ENCODE measurements at regions not wholly inside any gene's neighbourhood (a gene's known extent, or its start where the extent isn't known, plus 50 kb on each side); places are given as distances from the start of the nearest gene placed in this dataset.

GRCh38 chr11:104668797-104669463 is 229.3 kb downstream of the CASP12 start:
- Histone ChIP-seq H3K36me3 (ENCODE audit: insufficient read depth, insufficient read length, low read length) (no peaks in the 10 kb centered on the region), H3K4me1 (ENCODE audit: insufficient read depth, insufficient read length) (no peaks in the 10 kb centered on the region), H3K27me3 (ENCODE audit: insufficient read depth, insufficient read length) (no peaks in the 10 kb centered on the region), H3K9me3 (ENCODE audit: insufficient read depth, low read length) (no peaks in the 10 kb centered on the region), H3K4me3 (ENCODE audit: insufficient read length, low read depth) (no peak overlapping the region), H3K9ac (ENCODE audit: insufficient read length, low read depth) (no peak overlapping the region)
- TF ChIP-seq YY1 (IDR thresholded peaks at IDR 0.05; ENCODE audit: insufficient read depth, insufficient read length) (no peak), SUZ12 (IDR thresholded peaks at IDR 0.05; ENCODE audit: extremely low read depth, insufficient read depth, insufficient read length) (no peak), ZNF274 (IDR thresholded peaks at IDR 0.05; ENCODE audit: low read depth, low read length) (no peak)
- no peak for DNase-seq (ENCODE audit: low read depth, low spot score)

- TF ChIP-seq YY1 (IDR thresholded peaks at IDR 0.05; ENCODE audit: insufficient read depth, insufficient read length) = no peak
- no peak for TF ChIP-seq SUZ12 (IDR thresholded peaks at IDR 0.05; ENCODE audit: extremely low read depth, insufficient read depth, insufficient read length)
- no peak for TF ChIP-seq ZNF274 (IDR thresholded peaks at IDR 0.05; ENCODE audit: low read depth, low read length)
- Histone ChIP-seq H3K27me3 (ENCODE audit: insufficient read depth, insufficient read length) (no peaks in the 10 kb centered on the region), H3K4me1 (ENCODE audit: insufficient read depth, insufficient read length) (no peaks in the 10 kb centered on the region), H3K9me3 (ENCODE audit: insufficient read depth, low read length) (no peaks in the 10 kb centered on the region), H3K4me3 (ENCODE audit: insufficient read length, low read depth) (no peak overlapping the region), H3K9ac (ENCODE audit: insufficient read length, low read depth) (no peak overlapping the region), H3K36me3 (ENCODE audit: insufficient read depth, insufficient read length, low read length) (no peaks in the 10 kb centered on the region)
- DNase-seq (ENCODE audit: low read depth, low spot score) = no peak
These were observed 231.6 kb downstream of the CASP12 start for GRCh38 chr11:104666624-104667023.

GRCh38 chr11:104665641-104666040 is 232.6 kb downstream of the CASP12 start:
- Histone ChIP-seq H3K9me3 (ENCODE audit: insufficient read depth, low read length) (no peaks in the 10 kb centered on the region), H3K4me3 (ENCODE audit: insufficient read length, low read depth) (no peak overlapping the region), H3K9ac (ENCODE audit: insufficient read length, low read depth) (no peak overlapping the region), H3K4me1 (ENCODE audit: insufficient read depth, insufficient read length) (no peaks in the 10 kb centered on the region), H3K36me3 (ENCODE audit: insufficient read depth, insufficient read length, low read length) (no peaks in the 10 kb centered on the region), H3K27me3 (ENCODE audit: insufficient read depth, insufficient read length) (no peaks in the 10 kb centered on the region)
- TF ChIP-seq ZNF274 (IDR thresholded peaks at IDR 0.05; ENCODE audit: low read depth, low read length) (no peak), YY1 (IDR thresholded peaks at IDR 0.05; ENCODE audit: insufficient read depth, insufficient read length) (no peak), SUZ12 (IDR thresholded peaks at IDR 0.05; ENCODE audit: extremely low read depth, insufficient read depth, insufficient read length) (no peak)
- no peak for DNase-seq (ENCODE audit: low read depth, low spot score)

- no peaks in the 10 kb centered on the region for H3K4me1 ChIP-seq (ENCODE audit: insufficient read depth, insufficient read length)
- no peak overlapping the region for H3K9ac ChIP-seq (ENCODE audit: insufficient read length, low read depth)
- no peaks in the 10 kb centered on the region for H3K9me3 ChIP-seq (ENCODE audit: insufficient read depth, low read length)
- H3K4me3 ChIP-seq (ENCODE audit: insufficient read length, low read depth) = no peak overlapping the region
- H3K27me3 ChIP-seq (ENCODE audit: insufficient read depth, insufficient read length) = no peaks in the 10 kb centered on the region
- H3K36me3 ChIP-seq (ENCODE audit: insufficient read depth, insufficient read length, low read length) = no peaks in the 10 kb centered on the region
- no peak for TF ChIP-seq ZNF274 (IDR thresholded peaks at IDR 0.05; ENCODE audit: low read depth, low read length)
- no peak for TF ChIP-seq YY1 (IDR thresholded peaks at IDR 0.05; ENCODE audit: insufficient read depth, insufficient read length)
- TF ChIP-seq SUZ12 (IDR thresholded peaks at IDR 0.05; ENCODE audit: extremely low read depth, insufficient read depth, insufficient read length) = no peak
- DNase-seq (ENCODE audit: low read depth, low spot score) = no peak
These were observed 234.8 kb downstream of the CASP12 start for GRCh38 chr11:104663190-104664140.

- Histone ChIP-seq H3K36me3 (ENCODE audit: insufficient read depth, insufficient read length, low read length) (no peaks in the 10 kb centered on the region), H3K4me1 (ENCODE audit: insufficient read depth, insufficient read length) (no peaks in the 10 kb centered on the region), H3K9ac (ENCODE audit: insufficient read length, low read depth) (no peak overlapping the region), H3K9me3 (ENCODE audit: insufficient read depth, low read length) (no peaks in the 10 kb centered on the region), H3K27me3 (ENCODE audit: insufficient read depth, insufficient read length) (no peaks in the 10 kb centered on the region), H3K4me3 (ENCODE audit: insufficient read length, low read depth) (no peak overlapping the region)
- no peak for DNase-seq (ENCODE audit: low read depth, low spot score)
- TF ChIP-seq ZNF274 (IDR thresholded peaks at IDR 0.05; ENCODE audit: low read depth, low read length) (no peak), YY1 (IDR thresholded peaks at IDR 0.05; ENCODE audit: insufficient read depth, insufficient read length) (no peak), SUZ12 (IDR thresholded peaks at IDR 0.05; ENCODE audit: extremely low read depth, insufficient read depth, insufficient read length) (no peak)
These were observed 236.4 kb downstream of the CASP12 start for GRCh38 chr11:104661901-104662300.

GRCh38 chr11:104661471-104661870 is 236.8 kb downstream of the CASP12 start:
- no peak for TF ChIP-seq YY1 (IDR thresholded peaks at IDR 0.05; ENCODE audit: insufficient read depth, insufficient read length)
- TF ChIP-seq ZNF274 (IDR thresholded peaks at IDR 0.05; ENCODE audit: low read depth, low read length) = no peak
- TF ChIP-seq SUZ12 (IDR thresholded peaks at IDR 0.05; ENCODE audit: extremely low read depth, insufficient read depth, insufficient read length) = no peak
- H3K4me1 ChIP-seq (ENCODE audit: insufficient read depth, insufficient read length) = no peaks in the 10 kb centered on the region

GRCh38 chr11:104658177-104658576 is 240.1 kb downstream of the CASP12 start:
- Histone ChIP-seq H3K9me3 (ENCODE audit: insufficient read depth, low read length) (no peaks in the 10 kb centered on the region), H3K4me3 (ENCODE audit: insufficient read length, low read depth) (no peak overlapping the region), H3K27me3 (ENCODE audit: insufficient read depth, insufficient read length) (no peaks in the 10 kb centered on the region), H3K4me1 (ENCODE audit: insufficient read depth, insufficient read length) (no peaks in the 10 kb centered on the region), H3K9ac (ENCODE audit: insufficient read length, low read depth) (no peak overlapping the region), H3K36me3 (ENCODE audit: insufficient read depth, insufficient read length, low read length) (no peaks in the 10 kb centered on the region)
- TF ChIP-seq SUZ12 (IDR thresholded peaks at IDR 0.05; ENCODE audit: extremely low read depth, insufficient read depth, insufficient read length) = no peak
- TF ChIP-seq YY1 (IDR thresholded peaks at IDR 0.05; ENCODE audit: insufficient read depth, insufficient read length) = no peak
- TF ChIP-seq ZNF274 (IDR thresholded peaks at IDR 0.05; ENCODE audit: low read depth, low read length) = no peak
- no peak for DNase-seq (ENCODE audit: low read depth, low spot score)

More at GRCh38 chr11:104661471-104661870, 236.8 kb downstream of the CASP12 start:
- no peaks in the 10 kb centered on the region for H3K27me3 ChIP-seq (ENCODE audit: insufficient read depth, insufficient read length)
- no peak overlapping the region for H3K9ac ChIP-seq (ENCODE audit: insufficient read length, low read depth)
- no peaks in the 10 kb centered on the region for H3K9me3 ChIP-seq (ENCODE audit: insufficient read depth, low read length)
- no peak for DNase-seq (ENCODE audit: low read depth, low spot score)
- H3K4me3 ChIP-seq (ENCODE audit: insufficient read length, low read depth) = no peak overlapping the region
- H3K36me3 ChIP-seq (ENCODE audit: insufficient read depth, insufficient read length, low read length) = no peaks in the 10 kb centered on the region
